ENCODE measurements at regions not wholly inside any gene's neighbourhood (a gene's known extent, or its start where the extent isn't known, plus 50 kb on each side); places are given as distances from the start of the nearest gene placed in this dataset.
"Not testable (repeated sequence)": the region's sequence is repeated elsewhere in the genome, so short reads cannot be mapped to it uniquely, and the experiment has no call there.

- DNase-seq: no peak
Measured at GRCh38 chr6:19714434-19715166, 122.6 kb upstream of the ID4 start.

DNA sequence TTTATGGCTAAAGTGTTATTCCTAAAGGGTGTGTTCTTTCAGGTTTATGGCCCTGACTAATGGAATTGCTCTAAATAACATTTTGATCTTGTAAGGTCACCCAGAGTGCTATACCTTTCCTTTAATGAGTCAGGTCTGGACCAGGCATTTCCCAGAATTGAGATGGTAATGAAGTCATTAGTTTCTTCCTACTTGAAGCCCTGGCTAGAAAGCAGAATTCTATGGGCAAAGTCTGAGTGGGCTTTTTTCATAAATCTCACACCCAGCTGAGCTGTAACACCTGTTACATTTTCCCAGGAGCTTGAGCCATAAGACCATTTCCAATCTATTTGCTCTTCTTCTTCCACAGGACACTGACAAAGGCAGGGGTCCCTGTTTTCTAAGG is 122.0 kb upstream of the ID4 start:
- no peak for DNase-seq

GRCh38 chr6:19719691-19720128 is 117.5 kb upstream of the ID4 start:
- no peak for DNase-seq

DNA sequence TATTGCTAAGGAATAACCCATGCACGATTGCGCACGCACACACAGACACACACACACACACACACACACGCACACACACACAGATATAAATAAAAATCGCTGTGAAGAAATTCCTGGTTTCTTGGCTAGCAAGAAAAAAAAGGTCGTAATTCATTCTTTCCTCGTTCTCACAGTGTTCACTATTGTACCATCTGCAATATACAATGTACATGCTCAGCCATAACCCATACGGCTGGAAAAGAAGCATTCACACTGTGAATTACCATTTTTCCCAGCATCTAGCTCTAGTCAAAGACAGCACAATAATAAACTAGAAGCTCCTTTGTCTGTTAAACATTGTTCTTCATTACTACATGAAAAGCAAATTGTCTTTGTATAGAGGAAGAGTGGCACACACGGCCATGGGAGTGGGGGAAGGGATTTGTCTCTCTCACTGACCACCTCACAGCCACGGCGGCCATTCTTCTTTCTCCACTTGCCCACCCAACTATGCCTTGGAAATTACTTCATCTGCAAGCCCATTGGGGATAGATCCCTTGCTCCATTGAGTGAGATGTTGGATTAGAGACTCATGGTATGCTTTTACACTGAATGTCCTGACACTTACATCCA is 115.3 kb upstream of the ID4 start:
- DNase-seq: no peak

- no peak for DNase-seq
Measured at GRCh38 chr6:19722999-19723398, 114.2 kb upstream of the ID4 start.

DNA sequence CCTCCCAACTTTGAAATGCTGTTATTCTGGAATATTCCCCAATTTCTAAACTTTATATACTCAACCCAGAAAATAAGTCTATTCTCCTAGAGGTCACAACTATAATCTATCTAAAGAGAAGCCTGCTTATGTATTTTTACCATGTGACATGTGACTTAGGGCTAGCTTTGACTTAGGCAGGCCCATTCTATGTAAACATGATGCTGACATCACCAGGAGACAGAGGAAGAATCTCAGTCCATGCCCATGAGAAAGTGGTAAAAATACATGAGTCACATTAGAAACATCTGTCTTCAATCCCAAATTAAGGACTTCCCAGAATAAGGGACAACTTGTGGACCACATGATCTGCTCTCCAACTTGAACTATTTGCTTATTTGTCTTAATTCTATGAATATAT is 113.6 kb upstream of the ID4 start:
- DNase-seq: no peak

DNA sequence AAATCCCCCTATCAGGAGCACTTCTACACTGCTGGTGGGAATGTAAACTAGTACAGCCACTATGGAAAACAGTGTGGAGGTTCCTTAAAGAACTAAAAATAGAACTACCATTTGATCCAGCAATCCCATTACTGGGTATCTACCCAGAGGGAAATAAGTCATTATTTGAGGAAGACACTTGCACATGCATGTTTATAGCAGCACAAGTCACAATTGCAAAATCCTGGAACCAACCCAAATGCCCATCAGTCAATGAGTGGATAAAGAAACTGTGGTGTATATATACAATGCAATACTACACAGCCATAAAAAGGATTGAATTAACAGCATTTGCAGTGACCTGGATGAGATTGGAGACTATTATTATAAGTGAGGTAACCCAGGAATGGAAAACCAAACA is 111.7 kb upstream of the ID4 start:
- DNase-seq: not testable (repeated sequence)

DNA sequence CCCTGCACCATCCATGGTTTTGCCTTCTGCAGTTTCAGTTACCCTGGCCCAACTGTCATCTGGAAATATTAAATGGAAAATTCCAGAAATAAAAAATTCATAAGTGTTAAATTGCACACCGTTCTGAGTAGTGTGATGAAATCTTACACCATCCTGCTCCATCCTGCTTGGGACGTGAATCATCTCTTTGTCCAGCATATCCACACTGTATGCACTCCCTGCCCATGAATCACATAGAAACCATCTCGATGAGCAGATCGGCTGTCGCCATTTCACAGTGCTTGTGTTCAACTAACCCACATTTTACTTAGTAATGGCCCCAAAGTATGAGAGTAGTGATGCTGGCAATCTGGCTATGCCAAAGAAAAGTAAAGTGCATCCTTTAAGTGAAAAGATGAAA is 105.9 kb upstream of the ID4 start:
- no peak for DNase-seq

- DNase-seq: no peak
Measured at GRCh38 chr6:19734061-19734460, 103.1 kb upstream of the ID4 start.

DNA sequence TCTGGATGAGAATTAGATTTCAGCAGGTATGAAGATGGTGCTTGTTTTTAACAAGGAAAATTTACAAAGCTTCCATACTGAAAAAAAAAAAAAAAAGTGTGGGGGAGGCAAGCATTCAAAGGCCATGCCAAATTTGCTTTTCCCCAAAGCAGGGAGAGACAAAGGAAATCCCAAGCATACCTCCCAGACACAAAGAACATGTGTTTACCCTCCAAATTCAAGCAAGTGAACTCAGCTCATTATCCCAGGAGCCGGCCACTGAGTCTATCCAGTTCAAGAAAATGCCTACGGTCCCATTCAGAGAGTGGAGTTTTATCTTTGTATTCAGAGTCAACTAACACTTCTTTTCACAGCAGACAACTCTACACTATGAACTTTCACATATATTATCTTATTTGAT is 102.7 kb upstream of the ID4 start:
- DNase-seq: no peak

DNA sequence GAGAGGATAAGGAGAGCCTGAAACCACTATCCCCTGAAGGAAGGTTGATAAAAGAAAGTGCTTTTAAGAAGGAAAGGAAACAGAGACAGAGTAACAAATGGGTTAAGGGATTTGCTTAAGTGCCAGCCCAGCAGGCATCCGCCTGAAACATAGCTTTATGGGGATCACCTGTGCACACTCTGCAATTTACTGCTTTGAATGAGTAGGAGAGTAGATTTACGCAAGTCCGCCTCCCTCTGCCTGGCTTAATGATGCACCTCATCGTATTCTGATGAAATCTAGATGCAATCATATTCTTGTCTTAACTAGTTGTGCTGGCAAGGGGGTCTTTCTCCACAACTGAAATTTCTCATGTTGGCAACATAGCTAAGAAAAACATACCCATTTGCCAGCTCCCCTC is 101.1 kb upstream of the ID4 start:
- peak in 1 of 2 experiments; percentile 69 for DNase-seq

DNA sequence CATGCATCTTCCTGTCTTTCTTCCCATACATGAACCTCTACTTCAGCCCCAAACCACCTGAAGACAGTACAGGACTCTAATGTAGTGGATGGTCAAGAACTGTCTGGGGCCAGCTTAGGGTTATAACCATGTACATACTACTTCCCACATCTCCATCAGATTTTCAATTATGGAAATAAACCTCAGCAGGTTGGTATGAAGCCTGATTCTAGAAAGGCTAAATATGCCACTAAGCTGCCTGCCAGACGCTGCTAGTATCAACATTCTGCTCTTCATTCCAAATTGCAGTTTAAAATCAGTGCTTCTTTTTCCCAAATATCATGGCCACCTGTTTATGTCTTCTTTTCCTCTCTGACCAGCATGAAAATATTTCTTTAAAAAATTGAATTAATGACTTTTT is 99.2 kb upstream of the ID4 start:
- DNase-seq: no peak

- no peak for DNase-seq
Measured at GRCh38 chr6:19749722-19750121, 87.4 kb upstream of the ID4 start.

- no peak for DNase-seq
Measured at GRCh38 chr6:19752746-19753145, 84.4 kb upstream of the ID4 start.

- peak; percentile 36 to 78 for DNase-seq
Measured at GRCh38 chr6:19753826-19754225, 83.3 kb upstream of the ID4 start.

DNA sequence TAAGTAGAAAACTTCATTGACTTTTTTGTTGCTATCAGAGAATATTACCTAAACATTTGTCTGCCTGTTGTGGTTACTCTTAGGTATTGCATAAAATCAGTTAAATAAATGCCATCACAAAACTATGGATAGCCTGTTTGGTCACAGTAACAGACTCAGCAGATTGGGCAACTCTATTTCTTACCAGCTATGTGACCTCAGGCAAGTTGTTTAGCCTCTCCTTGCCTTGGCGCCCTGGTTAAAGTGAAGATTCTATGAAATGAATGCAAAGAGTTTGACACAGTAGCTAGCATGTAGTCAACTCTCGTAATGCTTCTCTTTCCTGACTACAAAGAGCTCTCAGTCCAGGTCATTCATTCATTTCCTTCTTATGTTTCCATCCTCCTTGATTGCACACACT is 82.5 kb upstream of the ID4 start:
- DNase-seq: no peak

DNA sequence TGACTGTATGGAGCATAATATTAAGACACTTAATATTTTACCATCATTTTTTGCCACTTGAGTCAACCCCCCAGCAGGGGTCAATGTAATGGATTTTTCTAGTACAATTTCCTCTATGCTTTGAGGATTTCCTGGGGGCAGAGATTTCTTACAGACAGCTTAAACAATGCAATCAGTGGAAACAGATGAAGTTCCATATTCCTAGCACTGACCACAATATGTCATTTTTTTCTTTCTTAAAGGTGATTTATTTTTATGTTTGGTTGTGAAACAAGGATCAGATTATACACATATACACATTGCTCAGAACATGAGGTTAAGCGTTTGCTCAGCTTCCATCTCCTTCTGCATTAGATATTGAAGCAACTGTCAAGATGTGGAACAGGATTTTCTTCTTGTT is 82.0 kb upstream of the ID4 start:
- DNase-seq: no peak

DNA sequence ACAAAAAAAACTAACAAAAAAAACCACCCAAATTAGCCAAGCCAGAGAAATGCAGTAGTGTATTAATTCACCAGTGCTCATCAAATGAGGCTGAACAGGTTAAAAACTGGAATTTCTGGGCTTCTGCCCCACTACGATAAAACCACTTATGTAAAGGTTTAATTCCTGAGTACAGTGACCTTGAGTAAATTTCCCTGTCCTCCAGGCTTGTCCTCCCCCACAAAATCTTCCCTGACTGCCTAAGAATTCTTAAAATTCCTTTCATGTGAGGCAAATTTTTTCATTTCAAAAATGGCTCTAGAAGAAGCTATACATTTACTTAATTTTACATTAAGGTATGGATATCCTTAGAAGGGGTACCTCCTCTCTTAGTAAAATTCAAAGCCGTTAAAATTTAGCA is 80.1 kb upstream of the ID4 start:
- DNase-seq: no peak

- DNase-seq: no peak
Measured at GRCh38 chr6:19759117-19759880, 77.9 kb upstream of the ID4 start.

DNA sequence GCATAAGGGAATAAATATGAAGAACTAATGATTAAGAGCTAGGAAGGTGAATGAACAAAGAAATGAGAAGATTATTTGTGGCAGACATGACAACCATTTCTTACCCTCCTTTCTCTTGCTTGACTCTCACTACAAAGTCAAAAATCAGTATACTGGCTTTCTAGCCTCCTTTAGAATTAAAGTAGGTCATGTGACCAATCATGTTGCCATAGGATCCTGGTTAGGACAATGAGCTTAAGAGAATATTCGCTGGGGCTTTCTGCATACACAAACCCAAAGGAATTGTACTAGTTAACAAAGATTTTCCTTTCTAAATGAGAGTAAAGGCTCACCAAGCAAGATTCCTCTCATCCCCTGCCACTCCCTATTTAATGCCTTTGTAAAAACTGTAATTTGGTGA is 76.0 kb upstream of the ID4 start:
- DNase-seq: no peak

DNA sequence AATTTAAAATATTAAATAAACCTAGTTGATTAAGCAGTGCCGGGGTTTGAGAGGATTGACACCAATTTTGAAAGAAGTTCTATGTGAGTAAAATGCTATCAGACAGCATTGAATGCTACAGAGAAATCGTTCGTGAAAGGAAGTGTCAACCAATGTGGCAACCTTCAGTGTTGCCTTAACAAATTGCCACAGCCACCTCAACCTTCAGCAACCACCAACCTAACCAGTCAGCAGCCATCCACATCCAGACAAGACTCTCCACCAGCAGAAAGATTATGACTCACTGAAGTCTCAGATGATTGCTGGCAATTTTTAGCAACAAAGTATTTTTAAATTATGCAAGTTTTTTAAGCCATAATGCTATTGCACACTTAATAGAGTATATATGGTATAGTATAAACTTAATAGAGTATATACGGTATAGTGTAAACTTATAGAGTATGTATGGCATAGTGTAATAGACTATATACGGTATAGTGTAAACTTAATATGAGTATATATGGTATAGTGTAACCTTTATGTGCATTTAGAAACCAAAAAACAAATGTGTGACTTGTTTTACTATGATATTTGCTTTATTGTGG is 65.3 kb upstream of the ID4 start:
- DNase-seq: no peak

GRCh38 chr6:19772891-19773290 is 64.3 kb upstream of the ID4 start:
- DNase-seq: no peak

GRCh38 chr6:19781269-19781668 is 55.9 kb upstream of the ID4 start:
- no peak for DNase-seq

DNA sequence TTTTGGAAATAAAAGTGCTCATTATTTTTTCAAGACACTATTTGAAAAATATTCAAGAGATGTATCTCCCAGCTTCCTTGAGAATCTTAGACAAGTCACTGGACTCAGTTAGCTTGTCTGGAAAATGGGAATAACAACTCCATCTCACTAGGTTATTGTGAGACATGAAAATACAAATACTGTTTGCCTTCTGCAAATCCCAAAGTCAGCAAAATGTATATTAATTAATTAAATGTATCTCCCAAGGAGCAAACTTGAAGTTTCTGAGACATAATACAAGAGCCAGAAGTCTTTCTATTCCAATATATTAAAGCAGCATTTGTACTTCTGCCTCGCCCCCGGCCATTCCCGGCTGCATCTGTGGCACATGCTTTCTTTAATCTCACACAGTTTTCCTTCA is 54.6 kb upstream of the ID4 start:
- no peak for DNase-seq
